Hematopoietic multipotent progenitor cell (in vitro differentiated cells): ENCODE measurements at regions not wholly inside any gene's neighbourhood (a gene's known extent, or its start where the extent isn't known, plus 50 kb on each side); places are given as distances from the start of the nearest gene placed in this dataset.
"Not testable (repeated sequence)": the region's sequence is repeated elsewhere in the genome, so short reads cannot be mapped to it uniquely, and the experiment has no call there.

Experiments
- DNase-seq, 3 donors: peaks; one replicate each; pipeline ENCODE4 v3.0.0-alpha.2; 2011 to 2015; ENCODE audit warnings: low read depth in 2 of 3, low spot score in 2 of 3

GRCh38 chr3:182644790-182645433 is 148.4 kb upstream of the ATP11B start:
- DNase-seq, result no peak

- DNase-seq, result no peak
Measured at GRCh38 chr3:182650568-182651128, 142.7 kb upstream of the ATP11B start.

- DNase-seq, result no peak
Measured at GRCh38 chr3:182651461-182651860, 141.8 kb upstream of the ATP11B start.

DNA sequence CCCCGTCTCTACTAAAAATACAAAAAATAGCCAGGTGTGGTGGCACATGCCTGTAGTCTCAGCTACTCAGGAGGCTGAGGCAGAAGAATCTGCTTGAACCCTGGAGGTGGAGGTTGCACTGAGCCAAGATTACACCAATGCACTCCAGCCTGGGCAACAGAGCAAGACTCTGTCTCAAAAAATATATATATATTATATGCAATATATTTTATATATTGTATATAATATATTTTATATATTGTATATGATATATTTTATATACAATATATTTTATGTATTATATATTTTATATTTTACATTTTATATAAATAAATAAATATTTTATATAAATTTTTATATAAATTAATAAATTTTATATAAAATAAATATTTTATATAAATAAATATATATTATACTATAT is 140.2 kb upstream of the ATP11B start:
- DNase-seq, result not testable (repeated sequence)

- DNase-seq, result no peak
Measured at GRCh38 chr3:182668541-182668940, 124.8 kb upstream of the ATP11B start.

GRCh38 chr3:182668974-182669373 is 124.3 kb upstream of the ATP11B start:
- no peak for DNase-seq

DNA sequence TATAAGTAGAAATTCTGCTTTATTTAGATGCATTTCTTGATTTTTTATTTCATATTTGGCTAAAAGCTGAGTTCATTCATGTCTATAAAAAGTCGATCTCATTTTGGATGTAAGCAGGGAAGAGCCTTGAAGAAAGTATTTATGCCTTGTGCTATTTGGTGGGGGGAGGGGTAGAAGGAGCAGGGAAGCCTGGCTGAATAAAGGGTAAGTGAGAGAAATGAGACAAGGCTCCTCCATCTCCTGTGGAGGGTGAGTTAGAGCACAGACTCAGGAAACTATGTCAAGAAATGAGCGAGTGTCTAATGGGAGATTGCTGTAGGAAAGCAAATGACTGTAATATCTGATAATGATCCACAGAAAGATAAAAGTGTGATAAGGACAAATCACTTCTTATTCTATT is 121.8 kb upstream of the ATP11B start:
- DNase-seq, result no peak

- DNase-seq, result no peak
Measured at GRCh38 chr3:182671942-182672341, 121.4 kb upstream of the ATP11B start.

DNA sequence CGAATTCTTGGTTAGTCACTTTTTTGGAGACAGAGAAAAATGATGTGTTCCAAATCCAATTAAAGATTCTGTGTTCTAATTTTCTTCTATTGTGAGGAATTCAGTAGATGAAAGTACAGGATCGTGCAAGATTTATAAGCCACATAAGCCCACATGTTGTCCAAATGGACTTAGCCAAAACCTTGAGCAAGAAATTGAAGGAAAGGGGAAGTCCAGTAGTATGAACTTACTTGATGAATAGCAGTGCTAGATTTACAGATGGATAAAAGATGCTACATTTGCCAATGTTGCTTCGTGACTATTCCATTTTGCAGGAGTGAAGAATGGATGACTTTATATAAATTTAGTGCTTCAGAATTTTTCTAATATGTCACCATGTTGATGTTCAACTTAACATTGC is 120.0 kb upstream of the ATP11B start:
- no peak for DNase-seq

- DNase-seq, result peak in 2 of 3 donors; percentile 58 to 67
Measured at GRCh38 chr3:182682263-182683241, 110.8 kb upstream of the ATP11B start.

- DNase-seq, result peak; percentile 32 to 75 (median 53)
Measured at GRCh38 chr3:182683453-182683852, 109.9 kb upstream of the ATP11B start.

GRCh38 chr3:182683858-182684257 is 109.4 kb upstream of the ATP11B start:
- no peak for DNase-seq

DNA sequence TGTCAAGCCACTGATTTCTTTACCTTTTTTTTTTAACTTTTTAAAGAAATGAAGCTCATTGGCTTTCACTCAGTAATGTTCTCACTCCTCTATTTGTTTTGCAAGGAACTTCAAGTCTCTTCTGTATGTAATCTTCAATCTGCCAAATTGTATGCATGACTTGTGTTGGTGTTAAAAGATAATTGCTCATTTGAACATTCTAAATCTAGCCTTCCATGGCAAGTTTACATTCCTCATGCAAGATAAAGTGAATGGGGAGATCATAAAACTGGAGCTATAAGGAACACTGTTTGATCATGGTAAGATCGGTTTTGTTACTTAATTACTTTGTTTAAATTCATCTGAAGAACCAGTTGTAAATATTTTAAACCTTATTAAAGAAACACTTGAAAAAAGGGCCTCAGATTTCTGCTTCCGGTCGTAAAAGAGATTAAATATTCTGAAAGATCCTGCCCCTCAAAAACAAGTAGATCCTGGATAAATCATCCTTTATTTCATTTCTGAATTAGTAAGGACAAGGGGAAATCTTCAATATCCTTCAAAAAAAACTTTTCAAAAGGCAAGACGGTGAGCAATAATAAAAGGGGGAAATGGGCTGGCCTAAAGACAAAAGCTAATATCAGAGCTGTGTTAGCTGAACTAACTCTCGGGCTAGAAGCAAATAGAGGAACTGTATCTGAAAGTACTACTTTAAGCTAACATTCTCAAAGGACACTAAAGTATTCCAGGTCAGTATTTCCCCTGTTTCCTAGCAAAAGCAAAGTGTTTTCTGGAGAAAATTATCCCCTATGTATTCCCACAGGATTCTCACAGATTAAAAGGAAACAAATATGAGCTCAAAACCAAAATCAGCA is 107.0 kb upstream of the ATP11B start:
- DNase-seq, result no peak

DNA sequence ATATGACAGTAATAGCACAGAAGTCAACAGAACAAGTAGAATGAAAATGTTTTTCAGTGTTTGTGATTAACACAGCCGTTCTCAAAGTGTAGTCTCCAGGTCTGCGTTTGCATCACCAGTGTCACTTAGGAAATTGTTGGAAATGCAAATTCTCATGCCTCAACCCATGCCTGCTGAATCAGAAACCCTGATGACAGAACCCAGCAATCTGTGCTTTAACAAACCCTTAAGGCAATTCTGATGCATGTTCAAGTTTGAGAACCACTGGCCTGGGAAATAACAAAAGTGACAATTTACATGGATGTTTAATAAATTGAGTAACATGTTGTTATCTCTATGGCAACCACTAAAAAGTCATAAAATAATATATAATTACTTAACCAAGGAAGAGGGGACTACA is 103.1 kb upstream of the ATP11B start:
- DNase-seq, result no peak

- DNase-seq, result no peak
Measured at GRCh38 chr3:182692021-182692420, 101.3 kb upstream of the ATP11B start.

- DNase-seq, result peak in 1 of 3 donors; percentile 22
Measured at GRCh38 chr3:182692695-182693094, 100.6 kb upstream of the ATP11B start.

GRCh38 chr3:182693723-182694122 is 99.6 kb upstream of the ATP11B start:
- no peak for DNase-seq

DNA sequence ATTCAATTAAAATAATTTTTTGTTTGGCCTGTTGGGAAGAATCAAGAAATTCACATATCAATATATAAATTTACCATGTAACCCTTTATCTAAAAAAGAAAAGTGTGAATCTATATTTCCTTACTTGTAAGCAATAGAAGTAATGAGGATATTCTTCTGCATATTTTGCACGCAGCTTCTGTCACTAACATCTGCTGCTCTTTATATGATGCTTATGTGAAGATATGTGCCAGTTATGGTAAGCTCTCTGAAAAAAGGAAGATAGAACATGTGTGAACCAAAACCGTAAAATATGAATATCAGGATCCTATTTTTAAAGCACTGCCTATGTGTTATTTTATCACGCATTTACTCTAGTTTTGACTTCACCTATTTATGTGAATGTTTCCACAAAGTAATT is 96.4 kb upstream of the ATP11B start:
- DNase-seq, result no peak

DNA sequence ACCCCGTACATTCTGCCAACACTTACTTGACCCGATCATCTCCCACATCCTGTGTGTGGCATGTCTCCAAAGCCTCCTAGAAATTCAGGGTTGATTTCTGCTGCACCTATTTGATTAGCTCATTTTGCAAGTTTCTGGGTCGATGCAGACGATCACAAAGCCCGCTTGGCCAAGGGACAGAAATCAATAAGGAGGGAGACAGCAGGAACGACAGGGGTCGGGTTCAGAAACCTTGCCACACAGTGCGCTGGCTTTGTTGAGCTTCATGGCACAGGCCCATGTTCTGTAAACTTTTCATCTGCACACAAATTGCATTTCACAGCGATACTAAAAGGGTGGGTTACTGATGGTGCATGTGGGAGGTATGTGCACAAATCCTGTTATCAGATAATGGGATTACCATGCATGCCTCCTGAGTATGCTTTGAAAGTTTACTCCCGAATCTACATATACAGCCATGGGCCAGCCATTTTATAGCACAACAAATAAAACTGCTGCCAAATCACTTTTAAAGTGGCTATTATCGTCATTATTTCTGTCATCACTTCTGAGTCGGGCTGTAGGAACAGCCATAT is 95.9 kb upstream of the ATP11B start:
- no peak for DNase-seq

- DNase-seq, result no peak
Measured at GRCh38 chr3:182698078-182698477, 95.2 kb upstream of the ATP11B start.
